Stimulated activated CD8-positive, alpha-beta memory T cell treated with anti-CD3 and anti-CD28 coated beads, Interleukin-7, amount 100 ng/mL, for 24 hours (primary cell): ENCODE measurements at regions not wholly inside any gene's neighbourhood (a gene's known extent, or its start where the extent isn't known, plus 50 kb on each side); places are given as distances from the start of the nearest gene placed in this dataset.

Source experiments
- DNase-seq: peaks from one replicate; pipeline ENCODE4 v3.0.0-alpha.2; 2020; ENCODE audit warnings: low read depth

GRCh38 chr2:134120733-134121630 lies 132.9 kb upstream of the MGAT5 start:
- DNase-seq = no peak

- no peak for DNase-seq
Measured at GRCh38 chr2:134122610-134123009, 131.3 kb upstream of the MGAT5 start.

GRCh38 chr2:134123332-134123731 lies 130.5 kb upstream of the MGAT5 start:
- DNase-seq = no peak

GRCh38 chr2:134124047-134124753 lies 129.7 kb upstream of the MGAT5 start:
- DNase-seq = no peak

GRCh38 chr2:134127496-134127895 lies 126.4 kb upstream of the MGAT5 start:
- no peak for DNase-seq

GRCh38 chr2:134128746-134129145 lies 125.1 kb upstream of the MGAT5 start:
- no peak for DNase-seq

- no peak for DNase-seq
Measured at GRCh38 chr2:134129900-134130537, 123.9 kb upstream of the MGAT5 start.

- no peak for DNase-seq
Measured at GRCh38 chr2:134131681-134132489, 122.0 kb upstream of the MGAT5 start.

- no peak for DNase-seq
Measured at GRCh38 chr2:134132490-134132857, 121.4 kb upstream of the MGAT5 start.

GRCh38 chr2:134133622-134134312 lies 120.1 kb upstream of the MGAT5 start:
- no peak for DNase-seq

- DNase-seq = no peak
Measured at GRCh38 chr2:134134313-134134706, 119.6 kb upstream of the MGAT5 start.

GRCh38 chr2:134134827-134135226 lies 119.0 kb upstream of the MGAT5 start:
- no peak for DNase-seq

- no peak for DNase-seq
Measured at GRCh38 chr2:134135793-134136192, 118.1 kb upstream of the MGAT5 start.

- no peak for DNase-seq
Measured at GRCh38 chr2:134136731-134137130, 117.1 kb upstream of the MGAT5 start.

GRCh38 chr2:134137182-134137611 lies 116.7 kb upstream of the MGAT5 start:
- no peak for DNase-seq

GRCh38 chr2:134138115-134138514 lies 115.8 kb upstream of the MGAT5 start:
- DNase-seq = no peak

GRCh38 chr2:134139611-134140010 lies 114.3 kb upstream of the MGAT5 start:
- DNase-seq = no peak

- DNase-seq = no peak
Measured at GRCh38 chr2:134140251-134140661, 113.6 kb upstream of the MGAT5 start.

- DNase-seq = no peak
Measured at GRCh38 chr2:134141598-134142340, 112.1 kb upstream of the MGAT5 start.

- no peak for DNase-seq
Measured at GRCh38 chr2:134142341-134142738, 111.5 kb upstream of the MGAT5 start.

GRCh38 chr2:134142903-134143302 lies 111.0 kb upstream of the MGAT5 start:
- no peak for DNase-seq
